HepG2 (cell line): ENCODE measurements at regions not wholly inside any gene's neighbourhood (a gene's known extent, or its start where the extent isn't known, plus 50 kb on each side); places are given as distances from the start of the nearest gene placed in this dataset.

Experiments used
- ELF4 ChIP-seq: sonication (generic); formaldehyde crosslinking; IDR thresholded peaks from 2 replicates; pipeline ENCODE4 v1.5.0; 2020; ENCODE audit warnings: missing genetic modification reagents, mild to moderate bottlenecking, moderate library complexity, borderline replicate concordance
- HNRNPUL1 ChIP-seq: fragments of 200-400 bp; formaldehyde crosslinking; IDR thresholded peaks from 2 replicates; pipeline ENCODE4 v1.6.1; 2017; ENCODE audit warnings: low read depth, mild to moderate bottlenecking, low read length, moderate library complexity
- KAT8 ChIP-seq: IDR thresholded peaks from 2 replicates; pipeline ENCODE4 v1.6.1; 2016; ENCODE audit warnings: missing genetic modification reagents, missing compliant biosample characterization
- MYNN ChIP-seq: sonication (generic); formaldehyde crosslinking; IDR thresholded peaks from 2 replicates; pipeline ENCODE4 v1.4.0; 2020; ENCODE audit warnings: mild to moderate bottlenecking, low read depth, missing genetic modification reagents
- TP53 ChIP-seq: sonication (generic); formaldehyde crosslinking; conservative IDR thresholded peaks from 2 replicates; pipeline ENCODE4 v1.4.0; 2020; ENCODE audit warnings: missing genetic modification reagents
- ZFYVE20 ChIP-seq: sonication (generic); formaldehyde crosslinking; IDR thresholded peaks from 2 replicates; pipeline ENCODE4 v1.8.0; 2023; ENCODE audit warnings: low read depth, mild to moderate bottlenecking, moderate library complexity, missing genetic modification reagents, borderline replicate concordance
- ZNF550 ChIP-seq: sonication (generic); formaldehyde crosslinking; IDR thresholded peaks from 2 replicates; pipeline ENCODE4 v1.4.0; 2020; ENCODE audit warnings: mild to moderate bottlenecking, missing genetic modification reagents, borderline replicate concordance
- ZNF773 ChIP-seq: sonication (generic); formaldehyde crosslinking; IDR thresholded peaks from 2 replicates; pipeline ENCODE4 v1.4.0; 2020; ENCODE audit warnings: missing genetic modification reagents, borderline replicate concordance
- ZNF775 ChIP-seq: sonication (generic); formaldehyde crosslinking; IDR thresholded peaks from 2 replicates; pipeline ENCODE4 v1.4.0; 2020; ENCODE audit warnings: missing genetic modification reagents, mild to moderate bottlenecking, moderate library complexity, borderline replicate concordance
- TF ChIP-seq, protein P1 (sequence below): sonication (generic); formaldehyde crosslinking; IDR thresholded peaks from 2 replicates; pipeline ENCODE4 v1.5.1; 2020; ENCODE audit warnings: mild to moderate bottlenecking, missing genetic modification reagents, borderline replicate concordance
- TF ChIP-seq, protein P2 (sequence below): sonication (generic); formaldehyde crosslinking; conservative IDR thresholded peaks from 2 replicates; pipeline ENCODE4 v1.4.0; 2020; ENCODE audit warnings: missing genetic modification reagents

DNA sequence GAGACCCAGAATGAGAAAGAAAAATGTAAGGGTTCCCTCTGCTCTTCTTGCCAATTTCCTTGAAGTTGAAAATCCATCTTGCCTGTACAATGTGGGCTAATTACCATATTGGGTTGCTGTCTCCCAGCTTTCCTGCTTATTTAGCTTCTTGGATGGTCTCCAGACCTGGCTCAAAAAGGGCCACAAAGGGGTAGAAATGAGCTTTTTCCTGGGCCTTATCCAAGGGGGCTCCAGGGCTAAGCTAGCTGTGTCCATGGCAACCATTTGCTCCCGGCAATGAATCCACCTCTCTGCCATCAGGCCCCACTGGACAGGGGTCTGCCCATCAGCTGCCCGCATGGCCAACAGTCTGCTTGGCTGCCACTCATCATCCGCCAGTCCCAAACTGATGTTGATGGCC, 85.0 kb downstream of the BOD1L2 start (continued):
- TF ChIP-seq, protein P1, sequence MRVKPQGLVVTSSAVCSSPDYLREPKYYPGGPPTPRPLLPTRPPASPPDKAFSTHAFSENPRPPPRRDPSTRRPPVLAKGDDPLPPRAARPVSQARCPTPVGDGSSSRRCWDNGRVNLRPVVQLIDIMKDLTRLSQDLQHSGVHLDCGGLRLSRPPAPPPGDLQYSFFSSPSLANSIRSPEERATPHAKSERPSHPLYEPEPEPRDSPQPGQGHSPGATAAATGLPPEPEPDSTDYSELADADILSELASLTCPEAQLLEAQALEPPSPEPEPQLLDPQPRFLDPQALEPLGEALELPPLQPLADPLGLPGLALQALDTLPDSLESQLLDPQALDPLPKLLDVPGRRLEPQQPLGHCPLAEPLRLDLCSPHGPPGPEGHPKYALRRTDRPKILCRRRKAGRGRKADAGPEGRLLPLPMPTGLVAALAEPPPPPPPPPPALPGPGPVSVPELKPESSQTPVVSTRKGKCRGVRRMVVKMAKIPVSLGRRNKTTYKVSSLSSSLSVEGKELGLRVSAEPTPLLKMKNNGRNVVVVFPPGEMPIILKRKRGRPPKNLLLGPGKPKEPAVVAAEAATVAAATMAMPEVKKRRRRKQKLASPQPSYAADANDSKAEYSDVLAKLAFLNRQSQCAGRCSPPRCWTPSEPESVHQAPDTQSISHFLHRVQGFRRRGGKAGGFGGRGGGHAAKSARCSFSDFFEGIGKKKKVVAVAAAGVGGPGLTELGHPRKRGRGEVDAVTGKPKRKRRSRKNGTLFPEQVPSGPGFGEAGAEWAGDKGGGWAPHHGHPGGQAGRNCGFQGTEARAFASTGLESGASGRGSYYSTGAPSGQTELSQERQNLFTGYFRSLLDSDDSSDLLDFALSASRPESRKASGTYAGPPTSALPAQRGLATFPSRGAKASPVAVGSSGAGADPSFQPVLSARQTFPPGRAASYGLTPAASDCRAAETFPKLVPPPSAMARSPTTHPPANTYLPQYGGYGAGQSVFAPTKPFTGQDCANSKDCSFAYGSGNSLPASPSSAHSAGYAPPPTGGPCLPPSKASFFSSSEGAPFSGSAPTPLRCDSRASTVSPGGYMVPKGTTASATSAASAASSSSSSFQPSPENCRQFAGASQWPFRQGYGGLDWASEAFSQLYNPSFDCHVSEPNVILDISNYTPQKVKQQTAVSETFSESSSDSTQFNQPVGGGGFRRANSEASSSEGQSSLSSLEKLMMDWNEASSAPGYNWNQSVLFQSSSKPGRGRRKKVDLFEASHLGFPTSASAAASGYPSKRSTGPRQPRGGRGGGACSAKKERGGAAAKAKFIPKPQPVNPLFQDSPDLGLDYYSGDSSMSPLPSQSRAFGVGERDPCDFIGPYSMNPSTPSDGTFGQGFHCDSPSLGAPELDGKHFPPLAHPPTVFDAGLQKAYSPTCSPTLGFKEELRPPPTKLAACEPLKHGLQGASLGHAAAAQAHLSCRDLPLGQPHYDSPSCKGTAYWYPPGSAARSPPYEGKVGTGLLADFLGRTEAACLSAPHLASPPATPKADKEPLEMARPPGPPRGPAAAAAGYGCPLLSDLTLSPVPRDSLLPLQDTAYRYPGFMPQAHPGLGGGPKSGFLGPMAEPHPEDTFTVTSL (CRISPR knock-in tag), result no peak
- TF ChIP-seq ZNF775 (CRISPR knock-in tag) (no peak), MYNN (CRISPR knock-in tag) (no peak), HNRNPUL1 (no peak), ZNF550 (CRISPR knock-in tag) (no peak), ELF4 (CRISPR knock-in tag) (no peak), TP53 (no peak), ZNF773 (CRISPR knock-in tag) (no peak), ZFYVE20 (no peak), KAT8 (no peak)
- TF ChIP-seq, protein P2, sequence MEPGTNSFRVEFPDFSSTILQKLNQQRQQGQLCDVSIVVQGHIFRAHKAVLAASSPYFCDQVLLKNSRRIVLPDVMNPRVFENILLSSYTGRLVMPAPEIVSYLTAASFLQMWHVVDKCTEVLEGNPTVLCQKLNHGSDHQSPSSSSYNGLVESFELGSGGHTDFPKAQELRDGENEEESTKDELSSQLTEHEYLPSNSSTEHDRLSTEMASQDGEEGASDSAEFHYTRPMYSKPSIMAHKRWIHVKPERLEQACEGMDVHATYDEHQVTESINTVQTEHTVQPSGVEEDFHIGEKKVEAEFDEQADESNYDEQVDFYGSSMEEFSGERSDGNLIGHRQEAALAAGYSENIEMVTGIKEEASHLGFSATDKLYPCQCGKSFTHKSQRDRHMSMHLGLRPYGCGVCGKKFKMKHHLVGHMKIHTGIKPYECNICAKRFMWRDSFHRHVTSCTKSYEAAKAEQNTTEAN (CRISPR knock-in tag), result no peak
